IPS-15b (cell line): ENCODE measurements at regions not wholly inside any gene's neighbourhood (a gene's known extent, or its start where the extent isn't known, plus 50 kb on each side); places are given as distances from the start of the nearest gene placed in this dataset.

Experiments used
- H3K27me3 ChIP-seq: one replicate; pipeline ENCODE4 v1.6.1; 2013; ENCODE audit warnings: low read length; ENCODE audit not compliant: control insufficient read depth, insufficient read depth
- H3K36me3 ChIP-seq: one replicate; pipeline ENCODE4 v1.6.1; 2013; ENCODE audit warnings: low read length; ENCODE audit not compliant: control insufficient read depth, insufficient read depth
- H3K4me1 ChIP-seq: one replicate; pipeline ENCODE4 v1.6.1; 2013; ENCODE audit warnings: mild to moderate bottlenecking, low read length; ENCODE audit not compliant: control insufficient read depth, insufficient read depth
- H3K4me3 ChIP-seq: one replicate; pipeline ENCODE4 v1.5.1; 2013; ENCODE audit warnings: low read depth, low read length
- H3K9ac ChIP-seq: one replicate; pipeline ENCODE4 v1.6.1; 2013; ENCODE audit warnings: low read depth, mild to moderate bottlenecking, low read length
- H3K9me3 ChIP-seq: one replicate; pipeline ENCODE4 v1.6.1; 2013; ENCODE audit warnings: mild to moderate bottlenecking, low read length; ENCODE audit not compliant: control insufficient read depth, insufficient read depth

DNA sequence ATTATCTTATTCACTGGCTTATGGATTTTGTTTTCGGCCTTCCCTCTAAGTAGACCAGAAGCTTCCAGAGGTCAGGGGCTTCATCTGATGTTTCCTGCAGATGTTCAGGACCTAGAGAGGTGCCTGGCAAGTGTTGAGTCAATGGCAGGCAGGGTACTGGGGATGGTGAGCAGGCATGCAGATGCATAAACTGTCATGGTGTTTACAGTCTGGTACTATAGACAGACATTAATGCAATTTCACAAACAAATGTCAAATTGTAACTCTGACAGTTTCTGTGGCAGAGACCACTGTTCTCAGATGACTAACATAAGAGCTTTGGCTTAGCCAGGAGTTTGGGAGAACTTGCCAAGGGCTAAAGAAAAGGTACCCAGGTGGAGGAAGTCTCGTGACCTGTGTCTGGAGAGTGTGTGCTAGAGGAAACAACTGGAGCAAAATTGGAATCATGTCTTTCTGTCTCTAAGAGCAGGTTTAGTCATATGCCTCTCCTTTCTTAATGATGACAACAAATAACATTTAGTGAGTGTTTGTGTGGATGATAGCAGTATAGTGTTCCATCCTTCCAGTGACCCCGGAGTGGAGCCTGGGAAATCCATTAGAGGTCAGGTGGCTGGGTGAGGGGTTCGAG, 53.7 kb upstream of the TRAK1 start:
- no peaks in the 10 kb centered on the region for H3K27me3 ChIP-seq
- H3K9ac ChIP-seq, result no peak overlapping the region
- H3K4me1 ChIP-seq, result peaks cover 6% of the 10 kb centered on the region
- peaks cover 7% of the 10 kb centered on the region for H3K36me3 ChIP-seq
- H3K4me3 ChIP-seq, result no peak overlapping the region
- no peaks in the 10 kb centered on the region for H3K9me3 ChIP-seq

DNA sequence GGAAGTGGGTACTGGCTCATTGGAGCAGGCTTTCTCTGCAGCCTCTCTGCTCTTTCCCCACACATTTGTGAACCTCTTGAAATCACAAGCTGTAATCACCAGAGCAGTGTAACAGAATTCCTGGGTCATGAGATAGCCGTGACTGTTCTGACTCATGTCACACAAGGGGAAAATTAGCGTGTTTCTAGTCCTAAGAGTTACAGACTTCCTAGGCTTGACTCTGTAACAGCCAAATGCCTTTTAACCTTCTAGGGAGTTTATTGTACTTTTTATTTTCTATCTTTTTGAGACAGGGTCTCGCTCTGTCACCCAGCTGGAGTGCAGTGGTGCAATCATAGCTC, 54.7 kb upstream of the TRAK1 start:
- no peak overlapping the region for H3K9ac ChIP-seq
- H3K36me3 ChIP-seq, result peaks cover 7% of the 10 kb centered on the region
- H3K4me3 ChIP-seq, result no peak overlapping the region
- H3K27me3 ChIP-seq, result no peaks in the 10 kb centered on the region
- H3K9me3 ChIP-seq, result no peaks in the 10 kb centered on the region
- H3K4me1 ChIP-seq, result peaks cover 12% of the 10 kb centered on the region

DNA sequence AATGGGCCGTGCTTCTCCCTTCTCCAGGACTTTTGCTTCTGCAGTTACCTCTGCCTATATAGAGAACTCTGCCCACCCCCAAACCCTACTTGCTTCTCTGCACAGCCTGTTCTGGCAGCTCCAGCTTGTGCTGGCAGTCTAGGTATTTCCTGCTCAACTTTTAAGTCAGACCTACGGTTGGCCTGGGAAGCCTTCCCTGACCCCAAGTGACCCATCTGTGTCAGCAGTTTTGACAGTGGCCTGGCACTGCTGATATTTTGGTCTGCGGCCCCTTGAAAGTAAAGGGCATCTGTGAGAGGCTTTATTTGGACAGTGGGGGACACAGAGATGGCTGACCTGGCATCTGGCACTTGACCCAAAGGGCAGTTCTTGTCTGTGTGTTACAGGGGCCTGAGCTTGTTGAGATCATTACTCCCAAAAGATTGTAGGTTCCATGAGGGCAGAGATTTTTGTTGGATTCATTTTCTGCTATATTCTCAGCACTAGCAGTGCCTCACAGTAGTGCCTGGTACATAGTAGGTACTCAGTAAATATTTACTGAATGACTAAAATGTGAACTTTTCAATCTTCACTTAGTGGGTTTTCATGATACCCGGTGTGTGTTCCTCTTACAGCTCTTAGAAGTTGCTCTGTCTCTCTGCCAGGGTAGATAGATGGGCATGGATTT, 55.2 kb upstream of the TRAK1 start:
- Histone ChIP-seq H3K4me1 (peaks cover 9% of the 10 kb centered on the region), H3K9me3 (no peaks in the 10 kb centered on the region), H3K4me3 (no peak overlapping the region), H3K36me3 (peaks cover 7% of the 10 kb centered on the region), H3K9ac (no peak overlapping the region), H3K27me3 (no peaks in the 10 kb centered on the region)

DNA sequence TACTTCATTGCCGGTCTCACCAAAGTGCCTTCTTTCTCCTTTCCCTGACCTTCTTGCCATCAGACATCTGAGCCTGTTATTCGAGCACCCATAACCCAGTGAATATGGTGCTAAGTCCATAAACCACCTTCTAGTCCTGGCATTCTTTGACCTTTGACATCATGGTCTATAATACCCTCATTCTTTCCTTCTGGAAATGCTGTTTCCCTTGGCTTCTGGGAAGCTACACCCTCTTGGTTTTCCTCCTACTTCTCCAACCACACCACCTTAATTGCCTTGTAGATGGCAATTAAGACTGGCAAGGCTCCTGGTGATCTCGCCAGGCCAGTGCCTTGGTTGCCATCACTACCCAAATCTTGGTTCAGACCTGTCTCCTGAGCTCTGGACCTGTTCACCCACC, 56.1 kb upstream of the TRAK1 start:
- H3K27me3 ChIP-seq, result no peaks in the 10 kb centered on the region
- H3K4me3 ChIP-seq, result no peak overlapping the region
- H3K9me3 ChIP-seq, result no peaks in the 10 kb centered on the region
- no peak overlapping the region for H3K9ac ChIP-seq
- peaks cover 9% of the 10 kb centered on the region for H3K4me1 ChIP-seq
- peaks cover 7% of the 10 kb centered on the region for H3K36me3 ChIP-seq

DNA sequence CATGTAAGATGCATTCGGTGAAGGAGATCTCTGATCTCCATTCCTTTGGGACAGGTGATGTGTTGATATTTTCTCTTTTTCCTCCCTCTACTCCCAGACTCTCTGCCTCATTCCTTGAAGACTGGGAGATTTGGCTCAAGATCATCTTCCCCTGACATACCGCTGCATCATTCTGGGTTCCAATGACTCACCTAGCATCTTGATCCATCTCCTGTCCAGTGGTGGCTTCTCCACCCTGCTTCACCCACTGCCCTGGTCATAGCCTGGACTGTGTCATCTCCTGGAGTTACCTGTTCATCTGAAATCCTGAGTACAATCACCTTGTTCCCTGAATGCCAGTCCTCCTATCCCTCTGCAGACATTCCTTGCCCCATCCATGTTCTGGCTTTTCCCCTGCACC, 57.4 kb upstream of the TRAK1 start:
- Histone ChIP-seq H3K36me3 (peaks cover 7% of the 10 kb centered on the region), H3K9ac (no peak overlapping the region), H3K4me1 (peaks cover 9% of the 10 kb centered on the region), H3K27me3 (no peaks in the 10 kb centered on the region), H3K4me3 (no peak overlapping the region), H3K9me3 (no peaks in the 10 kb centered on the region)

DNA sequence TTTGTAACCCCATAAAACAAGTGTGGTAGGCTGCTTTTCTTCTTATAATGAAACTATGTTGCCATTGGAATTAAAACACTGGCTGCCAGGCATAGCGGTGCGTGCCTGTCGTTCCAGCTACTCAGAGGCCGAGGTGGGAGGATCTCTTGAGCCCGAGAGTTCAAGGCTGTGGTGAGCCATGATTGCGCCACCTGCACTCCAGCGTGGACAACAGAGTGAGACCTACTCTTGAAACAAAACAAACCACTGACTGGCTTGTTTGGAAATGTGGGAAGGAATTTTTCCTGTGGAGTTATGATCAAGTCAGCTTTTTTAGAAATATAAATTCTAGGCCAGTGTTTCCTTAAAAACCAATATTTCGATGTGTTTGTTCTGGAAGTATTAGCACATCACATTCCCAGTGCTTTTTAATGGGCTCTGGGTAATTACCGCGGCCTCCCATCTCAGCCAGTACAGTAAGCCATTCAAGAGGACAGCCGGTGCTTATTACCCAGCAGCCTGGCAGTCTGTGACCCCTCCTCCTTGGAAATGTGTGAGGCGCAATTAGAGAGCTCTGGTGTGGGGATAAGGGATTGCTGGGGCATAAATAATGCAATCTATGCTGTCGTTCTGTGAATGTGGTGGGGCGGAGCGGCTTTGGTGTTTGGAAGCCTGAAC, 58.3 kb upstream of the TRAK1 start:
- no peak overlapping the region for H3K4me3 ChIP-seq
- no peak overlapping the region for H3K9ac ChIP-seq

DNA sequence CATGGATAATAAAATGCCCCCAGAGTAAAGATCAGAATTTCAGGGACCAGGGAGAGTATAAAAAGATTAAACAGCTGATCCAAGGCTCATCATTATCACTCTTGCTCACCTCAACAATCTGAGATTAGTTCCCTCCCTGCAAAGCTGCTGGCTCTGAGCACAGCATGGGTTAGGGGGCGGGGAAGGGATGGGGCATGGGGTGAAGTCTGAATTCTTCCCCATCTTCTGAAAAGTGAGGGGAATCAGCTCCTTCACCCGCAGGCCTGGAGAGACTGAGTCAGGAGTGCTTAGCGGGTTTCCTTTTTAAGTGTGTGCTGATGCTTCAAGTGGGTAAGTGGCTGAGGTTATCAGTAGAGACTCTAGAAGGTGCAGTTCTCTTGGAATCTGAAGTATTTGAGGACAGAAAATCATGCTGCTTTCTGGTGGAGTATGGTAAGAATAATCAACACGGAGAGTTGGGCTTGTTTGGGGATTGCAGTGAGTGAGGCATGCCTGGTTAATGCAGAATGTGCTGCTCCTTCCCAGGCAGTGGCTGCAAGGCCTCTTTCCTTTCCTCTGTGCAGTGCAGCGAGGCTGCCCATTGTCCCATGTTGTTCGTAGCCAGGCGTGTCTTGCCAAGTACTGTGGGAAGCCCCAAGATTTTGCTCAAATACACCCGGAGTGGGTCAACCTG, 59.2 kb upstream of the TRAK1 start:
- Histone ChIP-seq H3K9ac (peak overlapping the region; percentile 3), H3K4me1 (peaks cover 9% of the 10 kb centered on the region), H3K27me3 (no peaks in the 10 kb centered on the region), H3K4me3 (no peak overlapping the region), H3K36me3 (peaks cover 7% of the 10 kb centered on the region), H3K9me3 (no peaks in the 10 kb centered on the region)

More for the DNA sequence above, 58.3 kb upstream of the TRAK1 start:
- H3K36me3 ChIP-seq, result peaks cover 7% of the 10 kb centered on the region
- H3K27me3 ChIP-seq, result no peaks in the 10 kb centered on the region
- H3K9me3 ChIP-seq, result no peaks in the 10 kb centered on the region
- peaks cover 9% of the 10 kb centered on the region for H3K4me1 ChIP-seq

DNA sequence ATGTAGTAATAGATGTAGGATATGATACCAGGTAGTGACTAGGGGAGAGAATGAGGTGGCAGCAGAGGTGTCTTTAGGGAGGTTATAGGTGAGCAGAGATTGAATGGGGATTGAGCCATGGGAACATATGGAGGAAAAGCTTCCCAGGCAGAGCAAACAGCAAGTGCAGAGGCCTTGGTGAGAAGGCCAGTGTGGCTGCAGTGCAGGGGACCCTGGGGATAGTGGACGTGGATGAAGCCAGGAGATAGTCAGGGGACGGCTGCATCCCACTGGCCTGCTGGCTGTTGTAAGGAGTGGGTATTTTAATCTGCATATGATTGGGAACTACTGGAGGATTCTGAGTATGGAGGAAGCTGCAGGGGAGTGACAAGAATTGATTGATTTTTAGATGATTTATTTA, 62.7 kb upstream of the TRAK1 start:
- H3K9ac ChIP-seq, result no peak overlapping the region
- no peaks in the 10 kb centered on the region for H3K27me3 ChIP-seq
- no peak overlapping the region for H3K4me3 ChIP-seq
- H3K9me3 ChIP-seq, result no peaks in the 10 kb centered on the region
- H3K36me3 ChIP-seq, result no peaks in the 10 kb centered on the region
- peaks cover 31% of the 10 kb centered on the region for H3K4me1 ChIP-seq

DNA sequence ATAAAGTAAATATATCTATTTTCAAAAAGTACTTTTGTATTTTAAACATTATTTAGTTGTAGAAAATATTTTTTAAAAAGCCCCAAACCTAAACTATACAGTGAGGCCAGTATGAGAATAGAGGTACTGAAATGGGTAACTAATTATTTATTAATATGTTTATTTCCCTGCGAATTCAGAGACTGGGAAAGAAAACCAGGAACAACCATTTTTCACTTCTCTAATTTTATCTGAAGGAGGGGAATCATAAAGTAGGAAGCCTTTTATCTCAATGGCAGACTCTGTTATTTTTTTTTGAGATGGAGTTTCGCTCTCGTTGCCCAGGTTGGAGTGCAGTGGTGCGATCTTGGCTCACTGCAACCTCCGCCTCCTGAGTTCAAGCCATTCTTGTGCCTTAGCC, 63.6 kb upstream of the TRAK1 start:
- no peak overlapping the region for H3K9ac ChIP-seq
- no peak overlapping the region for H3K4me3 ChIP-seq
- H3K4me1 ChIP-seq, result peaks cover 27% of the 10 kb centered on the region
- H3K27me3 ChIP-seq, result no peaks in the 10 kb centered on the region
- H3K9me3 ChIP-seq, result no peaks in the 10 kb centered on the region
- no peaks in the 10 kb centered on the region for H3K36me3 ChIP-seq

DNA sequence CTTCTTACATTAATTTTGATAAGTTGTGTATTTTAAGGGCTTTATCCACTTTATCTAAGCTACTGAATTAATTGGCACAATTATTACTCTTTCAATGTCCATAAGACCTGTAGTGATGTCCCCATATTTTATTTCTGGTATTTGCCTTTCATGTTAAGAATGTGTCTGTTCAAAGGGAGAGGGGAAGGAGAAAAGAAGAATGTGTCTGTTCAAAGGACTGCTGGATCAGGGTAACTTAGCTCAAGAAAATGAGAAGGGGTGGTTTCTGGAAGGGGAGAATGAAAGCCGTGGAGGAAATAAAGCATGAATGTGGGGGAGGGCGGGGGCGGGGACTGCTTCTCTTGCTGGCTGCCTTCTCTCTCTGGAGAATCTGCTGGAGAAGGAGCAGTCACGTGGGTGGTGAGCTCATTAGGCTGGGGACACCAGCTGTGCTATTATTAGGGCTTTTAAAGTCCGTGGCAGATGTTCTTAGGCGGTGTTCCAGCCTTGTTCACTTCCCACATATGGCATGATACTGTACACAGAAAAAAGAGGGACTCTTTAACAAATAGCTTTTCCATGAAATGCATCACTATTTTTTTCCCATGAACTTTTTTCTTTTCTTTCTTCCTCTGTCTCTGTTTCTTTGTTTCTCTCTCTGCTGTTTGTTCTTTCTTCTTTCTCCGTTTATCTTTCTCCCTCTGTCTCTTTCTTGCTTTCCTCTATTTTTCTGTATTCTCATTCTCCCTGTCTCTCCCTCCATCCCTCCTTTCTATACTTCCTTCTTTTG, 63.7 kb upstream of the ULK4 start:
- Histone ChIP-seq H3K9ac (peak overlapping the region; percentile 62), H3K4me3 (peak overlapping the region; percentile 28), H3K27me3 (no peaks in the 10 kb centered on the region), H3K9me3 (no peaks in the 10 kb centered on the region), H3K36me3 (no peaks in the 10 kb centered on the region), H3K4me1 (peaks cover 22% of the 10 kb centered on the region)

DNA sequence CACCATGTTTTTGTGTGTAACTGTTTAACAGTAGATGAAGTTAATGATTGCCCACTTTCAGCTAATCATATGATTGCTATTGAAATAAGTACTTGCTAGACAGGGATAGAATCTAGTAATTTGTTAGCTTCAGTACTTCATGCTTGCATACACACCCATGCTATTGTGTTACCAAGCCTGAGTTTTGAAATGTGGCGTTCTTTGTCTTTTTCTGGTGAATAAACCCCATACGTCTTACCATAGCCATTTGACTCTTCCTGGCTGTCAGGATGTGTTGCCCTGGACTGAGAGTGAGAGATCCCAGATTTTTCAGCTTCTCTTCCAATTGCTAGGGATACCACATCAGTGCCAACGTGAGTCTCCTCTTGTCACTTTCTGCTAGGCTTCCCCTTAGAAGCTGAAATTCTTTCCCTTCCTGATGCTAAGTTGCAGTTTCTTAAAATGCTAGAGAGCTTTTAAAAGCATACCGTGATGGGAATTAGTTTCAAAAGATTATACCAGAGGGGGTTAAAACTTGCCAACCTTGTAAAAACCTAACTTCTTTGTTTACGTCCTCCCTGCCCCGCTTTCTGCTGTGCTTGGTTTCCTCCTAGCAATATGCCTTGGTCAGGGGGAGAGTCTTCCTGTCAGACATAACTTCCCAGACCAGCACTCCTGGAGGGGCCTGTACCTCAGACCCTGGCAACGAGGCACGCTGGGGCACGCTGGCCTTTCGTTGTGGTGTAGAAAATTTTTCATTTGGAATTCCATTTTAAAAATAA, 62.9 kb upstream of the ULK4 start:
- Histone ChIP-seq H3K9me3 (no peaks in the 10 kb centered on the region), H3K9ac (no peak overlapping the region), H3K4me1 (peaks cover 22% of the 10 kb centered on the region), H3K27me3 (no peaks in the 10 kb centered on the region), H3K4me3 (peak overlapping the region; percentile 18), H3K36me3 (no peaks in the 10 kb centered on the region)
